ENCODE measurements at regions not wholly inside any gene's neighbourhood (a gene's known extent, or its start where the extent isn't known, plus 50 kb on each side); places are given as distances from the start of the nearest gene placed in this dataset.
A peak's percentile ranks its signal among the peaks of the same experiment; 100 is the strongest.

DNA sequence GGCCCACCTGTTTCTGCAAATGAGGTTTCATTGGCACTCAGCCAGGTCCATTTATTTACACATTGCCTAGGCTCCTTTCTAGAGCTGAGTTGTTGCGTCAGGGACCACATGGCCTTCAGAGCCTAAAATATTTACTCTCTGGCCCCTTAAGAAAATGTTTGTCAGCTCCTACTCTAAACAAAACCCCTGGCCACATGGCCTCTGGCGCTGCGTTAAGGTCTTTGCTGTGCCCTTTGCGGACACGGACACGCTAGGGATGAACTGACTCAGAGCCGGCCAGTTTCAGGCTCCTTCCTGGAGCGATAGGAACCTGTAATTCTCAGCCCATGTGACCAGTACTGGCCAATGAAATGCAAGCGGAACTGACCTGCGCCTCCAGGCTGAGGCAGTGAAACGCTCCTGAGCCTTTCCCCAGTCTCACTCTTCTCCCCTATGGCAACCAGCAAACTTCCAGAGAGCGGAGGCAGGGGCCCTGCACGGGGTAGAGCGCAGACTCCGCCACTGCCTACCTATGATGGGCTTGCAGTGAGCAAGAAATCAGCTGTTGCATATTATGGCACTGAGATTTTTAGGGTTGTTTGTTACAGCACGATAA is 160.3 kb downstream of the ETS2 start:
- H3K4me1 ChIP-seq (ENCODE audit: control insufficient read depth in 4 of 4, insufficient read depth in 4 of 4, low read length in 3 of 4) = peaks cover 0 to 5% (median 3%) of the 10 kb centered on the region in 4 donors
- peak overlapping the region; percentile 63 to 67 for H3K27ac ChIP-seq (ENCODE audit: low read depth in 1 of 2, low read length in 2 of 2)
- peak overlapping the region in 1 of 3 donors; percentile 14 for H3K4me3 ChIP-seq (ENCODE audit: low read depth in 1 of 3, low read length in 3 of 3)
- peak; percentile 54 for TF ChIP-seq YY1 (IDR thresholded peaks at IDR 0.05)
- peak; percentile 42 for TF ChIP-seq TAF1 (conservative IDR thresholded peaks at IDR 0.05)
- TF ChIP-seq RAD21 (IDR thresholded peaks at IDR 0.05) = peak; percentile 39 to 65
- TF ChIP-seq, protein P1, sequence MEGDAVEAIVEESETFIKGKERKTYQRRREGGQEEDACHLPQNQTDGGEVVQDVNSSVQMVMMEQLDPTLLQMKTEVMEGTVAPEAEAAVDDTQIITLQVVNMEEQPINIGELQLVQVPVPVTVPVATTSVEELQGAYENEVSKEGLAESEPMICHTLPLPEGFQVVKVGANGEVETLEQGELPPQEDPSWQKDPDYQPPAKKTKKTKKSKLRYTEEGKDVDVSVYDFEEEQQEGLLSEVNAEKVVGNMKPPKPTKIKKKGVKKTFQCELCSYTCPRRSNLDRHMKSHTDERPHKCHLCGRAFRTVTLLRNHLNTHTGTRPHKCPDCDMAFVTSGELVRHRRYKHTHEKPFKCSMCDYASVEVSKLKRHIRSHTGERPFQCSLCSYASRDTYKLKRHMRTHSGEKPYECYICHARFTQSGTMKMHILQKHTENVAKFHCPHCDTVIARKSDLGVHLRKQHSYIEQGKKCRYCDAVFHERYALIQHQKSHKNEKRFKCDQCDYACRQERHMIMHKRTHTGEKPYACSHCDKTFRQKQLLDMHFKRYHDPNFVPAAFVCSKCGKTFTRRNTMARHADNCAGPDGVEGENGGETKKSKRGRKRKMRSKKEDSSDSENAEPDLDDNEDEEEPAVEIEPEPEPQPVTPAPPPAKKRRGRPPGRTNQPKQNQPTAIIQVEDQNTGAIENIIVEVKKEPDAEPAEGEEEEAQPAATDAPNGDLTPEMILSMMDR (IDR thresholded peaks at IDR 0.05; ENCODE audit: low read depth, low read length, missing input control) = no peak
- peak; percentile 58 to 70 for TF ChIP-seq RXRA (IDR thresholded peaks at IDR 0.05)
- TF ChIP-seq FOXA1 (IDR thresholded peaks at IDR 0.05) = peak; percentile 15
- peak; percentile 33 to 41 for TF ChIP-seq HNF4A (conservative IDR thresholded peaks at IDR 0.05)
- TF ChIP-seq, protein P2, sequence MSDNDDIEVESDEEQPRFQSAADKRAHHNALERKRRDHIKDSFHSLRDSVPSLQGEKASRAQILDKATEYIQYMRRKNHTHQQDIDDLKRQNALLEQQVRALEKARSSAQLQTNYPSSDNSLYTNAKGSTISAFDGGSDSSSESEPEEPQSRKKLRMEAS (IDR thresholded peaks at IDR 0.05) = peak; percentile 74
- no peak for TF ChIP-seq EGR1 (IDR thresholded peaks at IDR 0.05; ENCODE audit: low read depth in 2 of 2)
- TF ChIP-seq SP1 (IDR thresholded peaks at IDR 0.05) = peak; percentile 69
- TF ChIP-seq NR2F2 (IDR thresholded peaks at IDR 0.05) = peak; percentile 75
- TF ChIP-seq GABPA (IDR thresholded peaks at IDR 0.05 in 1 of 2, conservative IDR thresholded peaks at IDR 0.05 in 1 of 2) = no peak
- TF ChIP-seq, protein P3, sequence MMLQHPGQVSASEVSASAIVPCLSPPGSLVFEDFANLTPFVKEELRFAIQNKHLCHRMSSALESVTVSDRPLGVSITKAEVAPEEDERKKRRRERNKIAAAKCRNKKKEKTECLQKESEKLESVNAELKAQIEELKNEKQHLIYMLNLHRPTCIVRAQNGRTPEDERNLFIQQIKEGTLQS (IDR thresholded peaks at IDR 0.05) = peak; percentile 73
- TF ChIP-seq, protein P4, sequence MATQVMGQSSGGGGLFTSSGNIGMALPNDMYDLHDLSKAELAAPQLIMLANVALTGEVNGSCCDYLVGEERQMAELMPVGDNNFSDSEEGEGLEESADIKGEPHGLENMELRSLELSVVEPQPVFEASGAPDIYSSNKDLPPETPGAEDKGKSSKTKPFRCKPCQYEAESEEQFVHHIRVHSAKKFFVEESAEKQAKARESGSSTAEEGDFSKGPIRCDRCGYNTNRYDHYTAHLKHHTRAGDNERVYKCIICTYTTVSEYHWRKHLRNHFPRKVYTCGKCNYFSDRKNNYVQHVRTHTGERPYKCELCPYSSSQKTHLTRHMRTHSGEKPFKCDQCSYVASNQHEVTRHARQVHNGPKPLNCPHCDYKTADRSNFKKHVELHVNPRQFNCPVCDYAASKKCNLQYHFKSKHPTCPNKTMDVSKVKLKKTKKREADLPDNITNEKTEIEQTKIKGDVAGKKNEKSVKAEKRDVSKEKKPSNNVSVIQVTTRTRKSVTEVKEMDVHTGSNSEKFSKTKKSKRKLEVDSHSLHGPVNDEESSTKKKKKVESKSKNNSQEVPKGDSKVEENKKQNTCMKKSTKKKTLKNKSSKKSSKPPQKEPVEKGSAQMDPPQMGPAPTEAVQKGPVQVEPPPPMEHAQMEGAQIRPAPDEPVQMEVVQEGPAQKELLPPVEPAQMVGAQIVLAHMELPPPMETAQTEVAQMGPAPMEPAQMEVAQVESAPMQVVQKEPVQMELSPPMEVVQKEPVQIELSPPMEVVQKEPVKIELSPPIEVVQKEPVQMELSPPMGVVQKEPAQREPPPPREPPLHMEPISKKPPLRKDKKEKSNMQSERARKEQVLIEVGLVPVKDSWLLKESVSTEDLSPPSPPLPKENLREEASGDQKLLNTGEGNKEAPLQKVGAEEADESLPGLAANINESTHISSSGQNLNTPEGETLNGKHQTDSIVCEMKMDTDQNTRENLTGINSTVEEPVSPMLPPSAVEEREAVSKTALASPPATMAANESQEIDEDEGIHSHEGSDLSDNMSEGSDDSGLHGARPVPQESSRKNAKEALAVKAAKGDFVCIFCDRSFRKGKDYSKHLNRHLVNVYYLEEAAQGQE (IDR thresholded peaks at IDR 0.05) = peak; percentile 65
- TF ChIP-seq JUND (IDR thresholded peaks at IDR 0.05) = peak; percentile 55 to 64
- 35% methylated on average over 16 of the region's 16 CpGs for WGBS
- no peaks in the 10 kb centered on the region for H3K27me3 ChIP-seq (ENCODE audit: control insufficient read depth in 4 of 4, insufficient read depth in 4 of 4, low read length in 3 of 4)
- DNase-seq (ENCODE audit: low spot score) = peak; percentile 62
- H3K36me3 ChIP-seq (ENCODE audit: control insufficient read depth in 4 of 4, insufficient read depth in 3 of 4, low read depth in 1 of 4, low read length in 3 of 4) = no peaks in the 10 kb centered on the region
- H3K9me3 ChIP-seq (ENCODE audit: control insufficient read depth in 4 of 4, low read length in 3 of 4) = peaks cover 0 to 3% (median 0%) of the 10 kb centered on the region in 4 donors
- peak overlapping the region in 1 of 2 donors; percentile 68 for H3K9ac ChIP-seq (ENCODE audit: low read depth in 1 of 2, low read length in 2 of 2)

DNA sequence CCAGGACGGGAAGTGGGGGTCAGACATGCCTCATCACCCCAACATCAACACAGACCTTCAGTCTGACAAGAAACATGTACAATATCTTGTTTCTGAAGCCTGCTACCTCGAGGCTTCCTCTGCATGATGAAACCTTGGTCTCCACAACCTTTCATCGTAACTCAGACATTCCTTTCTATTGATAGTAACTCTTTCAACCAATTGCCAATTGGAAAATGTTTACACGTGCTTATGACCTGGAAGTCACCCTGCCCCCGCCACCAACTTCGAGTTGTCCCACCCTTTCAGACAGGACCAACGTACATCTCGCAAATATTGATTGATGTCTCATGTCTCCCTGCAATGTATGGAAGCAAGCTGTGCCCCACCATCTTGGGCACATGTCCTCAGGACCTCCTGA is 159.5 kb downstream of the ETS2 start:
- Histone ChIP-seq H3K9ac (ENCODE audit: low read depth in 1 of 2, low read length in 2 of 2) (no peak overlapping the region), H3K4me3 (ENCODE audit: low read depth in 1 of 3, low read length in 3 of 3) (no peak overlapping the region), H3K36me3 (ENCODE audit: control insufficient read depth in 4 of 4, insufficient read depth in 3 of 4, low read depth in 1 of 4, low read length in 3 of 4) (no peaks in the 10 kb centered on the region), H3K27me3 (ENCODE audit: control insufficient read depth in 4 of 4, insufficient read depth in 4 of 4, low read length in 3 of 4) (no peaks in the 10 kb centered on the region), H3K27ac (ENCODE audit: low read depth in 1 of 2, low read length in 2 of 2) (peak overlapping the region; percentile 50 to 63), H3K4me1 (ENCODE audit: control insufficient read depth in 4 of 4, insufficient read depth in 4 of 4, low read length in 3 of 4) (peaks cover 0 to 5% (median 3%) of the 10 kb centered on the region in 4 donors), H3K9me3 (ENCODE audit: control insufficient read depth in 4 of 4, low read length in 3 of 4) (peaks cover 0 to 3% (median 0%) of the 10 kb centered on the region in 4 donors)
- no peak for DNase-seq (ENCODE audit: low spot score)
- 45% methylated on average over 8 of the region's 8 CpGs for WGBS
- no peak for TF ChIP-seq NR2F2 (IDR thresholded peaks at IDR 0.05)
- TF ChIP-seq HNF4A (conservative IDR thresholded peaks at IDR 0.05) = peak in 1 of 2 donors; percentile 6
- peak in 1 of 2 donors; percentile 4 for TF ChIP-seq RXRA (IDR thresholded peaks at IDR 0.05)
- TF ChIP-seq, protein P3 (IDR thresholded peaks at IDR 0.05) = peak; percentile 21
